Sigmoid colon (tissue), 4 donors: ENCODE measurements at regions not wholly inside any gene's neighbourhood (a gene's known extent, or its start where the extent isn't known, plus 50 kb on each side); places are given as distances from the start of the nearest gene placed in this dataset.

Experiments
- EP300 ChIP-seq, 4 donors: sonication (generic); formaldehyde crosslinking; IDR thresholded peaks; one replicate each; pipeline ENCODE4 v1.6.1; 2017; ENCODE audit warnings: antibody characterized with exemption in 4 of 4
- POLR2A ChIP-seq, 2 donors: fragments of 450-650 bp; IDR thresholded peaks; one replicate each; pipeline ENCODE4 v1.6.1; 2016; ENCODE audit warnings: antibody characterized with exemption in 2 of 2, mild to moderate bottlenecking in 2 of 2, moderate library complexity in 2 of 2
- POLR2AphosphoS5 ChIP-seq, 4 donors: sonication (generic); formaldehyde crosslinking; IDR thresholded peaks; one replicate each; pipeline ENCODE4 v1.6.1; 2017; ENCODE audit warnings: antibody characterized with exemption in 4 of 4
- TF ChIP-seq, protein P1 (sequence below), 4 experiments: fragments of 450-650 bp in 3 of 4; fragments of 200-600 bp in 1 of 4; IDR thresholded peaks; one replicate each; pipeline ENCODE4 v1.5.1; 2016 to 2019; ENCODE audit warnings: antibody characterized with exemption in 4 of 4, mild to moderate bottlenecking in 3 of 4, moderate library complexity in 2 of 4

DNA sequence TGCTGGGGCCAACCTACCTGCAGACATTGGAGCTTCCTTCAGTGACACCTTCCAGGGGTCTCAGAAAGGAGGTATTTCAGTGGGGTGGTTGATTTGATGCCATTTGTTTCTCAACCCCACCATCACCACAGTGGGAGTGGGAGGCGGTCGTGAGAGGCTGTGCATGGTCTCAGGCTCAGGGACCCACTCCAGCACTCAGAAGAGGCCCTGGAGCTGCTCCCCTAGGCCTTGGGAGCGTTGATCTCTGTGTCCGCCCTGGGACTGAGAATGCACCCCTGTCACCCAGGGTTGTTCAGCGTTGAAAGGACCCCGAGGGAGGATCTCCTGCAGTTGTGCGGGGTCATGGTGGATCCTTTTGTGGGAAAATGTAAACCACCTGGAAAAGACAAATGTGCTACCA, 410.6 kb downstream of the GLRX3 start:
- TF ChIP-seq, protein P1, sequence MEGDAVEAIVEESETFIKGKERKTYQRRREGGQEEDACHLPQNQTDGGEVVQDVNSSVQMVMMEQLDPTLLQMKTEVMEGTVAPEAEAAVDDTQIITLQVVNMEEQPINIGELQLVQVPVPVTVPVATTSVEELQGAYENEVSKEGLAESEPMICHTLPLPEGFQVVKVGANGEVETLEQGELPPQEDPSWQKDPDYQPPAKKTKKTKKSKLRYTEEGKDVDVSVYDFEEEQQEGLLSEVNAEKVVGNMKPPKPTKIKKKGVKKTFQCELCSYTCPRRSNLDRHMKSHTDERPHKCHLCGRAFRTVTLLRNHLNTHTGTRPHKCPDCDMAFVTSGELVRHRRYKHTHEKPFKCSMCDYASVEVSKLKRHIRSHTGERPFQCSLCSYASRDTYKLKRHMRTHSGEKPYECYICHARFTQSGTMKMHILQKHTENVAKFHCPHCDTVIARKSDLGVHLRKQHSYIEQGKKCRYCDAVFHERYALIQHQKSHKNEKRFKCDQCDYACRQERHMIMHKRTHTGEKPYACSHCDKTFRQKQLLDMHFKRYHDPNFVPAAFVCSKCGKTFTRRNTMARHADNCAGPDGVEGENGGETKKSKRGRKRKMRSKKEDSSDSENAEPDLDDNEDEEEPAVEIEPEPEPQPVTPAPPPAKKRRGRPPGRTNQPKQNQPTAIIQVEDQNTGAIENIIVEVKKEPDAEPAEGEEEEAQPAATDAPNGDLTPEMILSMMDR (IDR thresholded peaks at IDR 0.05), result no peak
- TF ChIP-seq POLR2A (IDR thresholded peaks at IDR 0.05), result no peak
- no peak for TF ChIP-seq POLR2AphosphoS5 (IDR thresholded peaks at IDR 0.05)
- no peak for TF ChIP-seq EP300 (IDR thresholded peaks at IDR 0.05)
